ENCODE measurements at regions not wholly inside any gene's neighbourhood (a gene's known extent, or its start where the extent isn't known, plus 50 kb on each side); places are given as distances from the start of the nearest gene placed in this dataset.

DNA sequence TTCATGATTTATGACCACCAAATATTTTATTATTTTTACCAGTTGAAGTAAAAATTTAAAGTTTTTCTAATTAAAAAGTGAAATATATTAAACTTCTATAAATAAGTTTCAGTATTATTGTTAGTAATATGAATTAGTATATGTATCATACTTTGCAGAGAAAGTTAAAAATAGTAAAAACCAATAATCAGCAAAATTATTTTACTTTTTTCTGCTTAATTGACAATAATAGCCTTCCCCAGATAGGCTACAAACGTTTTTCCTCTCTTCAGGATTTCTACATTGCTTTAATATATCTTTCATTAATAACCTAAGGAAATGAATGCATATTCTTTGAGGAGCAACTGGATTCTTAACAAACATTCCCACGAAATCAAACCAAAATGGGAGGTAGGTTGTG, 543.5 kb downstream of the ETNK1 start:
- Histone ChIP-seq H3K27ac (ENCODE audit: extremely low read depth, low read depth, low read length) (no peak overlapping the region), H3K4me1 (ENCODE audit: control insufficient read depth, insufficient read depth, low read length) (no peaks in the 10 kb centered on the region), H3K9me3 (ENCODE audit: control insufficient read depth, insufficient read depth, low read depth, low read length) (no peaks in the 10 kb centered on the region), H3K4me3 (ENCODE audit: low read depth, low read length) (no peak overlapping the region), H3K36me3 (ENCODE audit: control insufficient read depth in 2 of 2, insufficient read depth in 1 of 2, low read length in 2 of 2) (no peaks in the 10 kb centered on the region)
- ChIA-PET CTCF (interaction anchor here (0.7 kb wide), 1 partner anchor 1164 kb away, joined by 3 read pairs; no protein-coding TSS in a partner anchor), POLR2A (no interaction called here)
- no peak for TF ChIP-seq ZNF266 (tag by site-specific recombination; IDR thresholded peaks at IDR 0.05; ENCODE audit: low read depth)
- TF ChIP-seq ZNF747 (tag by site-specific recombination; IDR thresholded peaks at IDR 0.05): no peak
- no peak for TF ChIP-seq ZNF473 (tag by site-specific recombination; IDR thresholded peaks at IDR 0.05)
- no peak for TF ChIP-seq HOXC10 (CRISPR knock-in tag; IDR thresholded peaks at IDR 0.05)
- no peak for TF ChIP-seq ZNF558 (tag by site-specific recombination; IDR thresholded peaks at IDR 0.05)
- no peak for TF ChIP-seq YY1 (tag by site-specific recombination; IDR thresholded peaks at IDR 0.05)
- TF ChIP-seq ZNF121 (tag by site-specific recombination; IDR thresholded peaks at IDR 0.05): no peak
- TF ChIP-seq ZNF530 (tag by site-specific recombination; IDR thresholded peaks at IDR 0.05; ENCODE audit: low read depth): no peak
- TF ChIP-seq SETDB1 (IDR thresholded peaks at IDR 0.05; ENCODE audit: insufficient read length, low read length): no peak

GRCh38 chr12:23169012-23169695, 544.2 kb downstream of the ETNK1 start:
- CTCF ChIA-PET: no interaction called here
- TF ChIP-seq ZNF707 (tag by site-specific recombination; IDR thresholded peaks at IDR 0.05): no peak
- TF ChIP-seq ZNF596 (tag by site-specific recombination; IDR thresholded peaks at IDR 0.05): no peak
- TF ChIP-seq ZNF133 (tag by site-specific recombination; IDR thresholded peaks at IDR 0.05): no peak
- no peak for TF ChIP-seq ZNF571 (tag by site-specific recombination; IDR thresholded peaks at IDR 0.05)
- no peak for TF ChIP-seq ZNF404 (tag by site-specific recombination; IDR thresholded peaks at IDR 0.05)
- TF ChIP-seq ZEB2 (tag by site-specific recombination; IDR thresholded peaks at IDR 0.05): no peak
- TF ChIP-seq ZFHX2 (tag by site-specific recombination; conservative IDR thresholded peaks at IDR 0.05): no peak
- TF ChIP-seq, protein P1, sequence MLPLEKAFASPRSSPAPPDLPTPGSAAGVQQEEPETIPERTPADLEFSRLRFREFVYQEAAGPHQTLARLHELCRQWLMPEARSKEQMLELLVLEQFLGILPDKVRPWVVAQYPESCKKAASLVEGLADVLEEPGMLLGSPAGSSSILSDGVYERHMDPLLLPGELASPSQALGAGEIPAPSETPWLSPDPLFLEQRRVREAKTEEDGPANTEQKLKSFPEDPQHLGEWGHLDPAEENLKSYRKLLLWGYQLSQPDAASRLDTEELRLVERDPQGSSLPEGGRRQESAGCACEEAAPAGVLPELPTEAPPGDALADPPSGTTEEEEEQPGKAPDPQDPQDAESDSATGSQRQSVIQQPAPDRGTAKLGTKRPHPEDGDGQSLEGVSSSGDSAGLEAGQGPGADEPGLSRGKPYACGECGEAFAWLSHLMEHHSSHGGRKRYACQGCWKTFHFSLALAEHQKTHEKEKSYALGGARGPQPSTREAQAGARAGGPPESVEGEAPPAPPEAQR (tag by site-specific recombination; IDR thresholded peaks at IDR 0.05): no peak
- TF ChIP-seq HOXC10 (CRISPR knock-in tag; IDR thresholded peaks at IDR 0.05): no peak
- TF ChIP-seq ZNF239 (tag by site-specific recombination; IDR thresholded peaks at IDR 0.05): no peak
- TF ChIP-seq ZNF394 (tag by site-specific recombination; IDR thresholded peaks at IDR 0.05; ENCODE audit: borderline replicate concordance): no peak
- no peak for TF ChIP-seq ZNF664 (tag by site-specific recombination; IDR thresholded peaks at IDR 0.05)
- H3K9me3 ChIP-seq (ENCODE audit: control insufficient read depth, insufficient read depth, low read depth, low read length): no peaks in the 10 kb centered on the region
- H3K27ac ChIP-seq (ENCODE audit: extremely low read depth, low read depth, low read length): no peak overlapping the region
- H3K36me3 ChIP-seq (ENCODE audit: control insufficient read depth in 2 of 2, insufficient read depth in 1 of 2, low read length in 2 of 2): no peaks in the 10 kb centered on the region
- no peak overlapping the region for H3K4me3 ChIP-seq (ENCODE audit: low read depth, low read length)
- no peaks in the 10 kb centered on the region for H3K4me1 ChIP-seq (ENCODE audit: control insufficient read depth, insufficient read depth, low read length)
- POLR2A ChIA-PET: no interaction called here

GRCh38 chr12:23169696-23170013, 544.7 kb downstream of the ETNK1 start:
- H3K4me3 ChIP-seq (ENCODE audit: low read depth, low read length): no peak overlapping the region
- TF ChIP-seq ZNF114 (tag by site-specific recombination; IDR thresholded peaks at IDR 0.05) (no peak), ZNF174 (tag by site-specific recombination; IDR thresholded peaks at IDR 0.05) (no peak), ZNF394 (tag by site-specific recombination; IDR thresholded peaks at IDR 0.05; ENCODE audit: borderline replicate concordance) (no peak), ZNF777 (tag by site-specific recombination; IDR thresholded peaks at IDR 0.05; ENCODE audit: borderline replicate concordance) (no peak), ZNF629 (tag by site-specific recombination; IDR thresholded peaks at IDR 0.05) (no peak), ZBTB1 (tag by site-specific recombination; IDR thresholded peaks at IDR 0.05) (no peak), ZNF362 (tag by site-specific recombination; IDR thresholded peaks at IDR 0.05) (no peak), ZFP3 (tag by site-specific recombination; IDR thresholded peaks at IDR 0.05; ENCODE audit: low read depth) (no peak)
- ChIA-PET CTCF (interaction anchor here (0.7 to 1.6 kb wide), 2 partner anchors 35 to 289 kb away, joined by 4 read pairs; no protein-coding TSS in a partner anchor), POLR2A (no interaction called here)
- no peak overlapping the region for H3K27ac ChIP-seq (ENCODE audit: extremely low read depth, low read depth, low read length)
- H3K4me1 ChIP-seq (ENCODE audit: control insufficient read depth, insufficient read depth, low read length): no peaks in the 10 kb centered on the region
- H3K9me3 ChIP-seq (ENCODE audit: control insufficient read depth, insufficient read depth, low read depth, low read length): no peaks in the 10 kb centered on the region
- no peaks in the 10 kb centered on the region for H3K36me3 ChIP-seq (ENCODE audit: control insufficient read depth in 2 of 2, insufficient read depth in 1 of 2, low read length in 2 of 2)
